Activated naive CD4-positive, alpha-beta T cell treated with anti-CD3 and anti-CD28 coated beads, Interleukin-2, amount 50 U/mL, for 24 hours (primary cell): ENCODE measurements at regions not wholly inside any gene's neighbourhood (a gene's known extent, or its start where the extent isn't known, plus 50 kb on each side); places are given as distances from the start of the nearest gene placed in this dataset.

Source experiments
- H3K27ac Mint-ChIP-seq: one replicate; pipeline ENCODE4 v1.8.0; 2021; ENCODE audit warnings: mild to moderate bottlenecking, mixed read lengths
- H3K27me3 Mint-ChIP-seq: one replicate; pipeline ENCODE4 v1.8.0; 2021; ENCODE audit warnings: mixed read lengths
- H3K36me3 Mint-ChIP-seq: one replicate; pipeline ENCODE4 v1.8.0; 2021; ENCODE audit warnings: mixed read lengths
- H3K4me1 Mint-ChIP-seq: one replicate; pipeline ENCODE4 v1.8.0; 2021; ENCODE audit warnings: mixed read lengths
- H3K4me3 Mint-ChIP-seq: one replicate; pipeline ENCODE4 v1.8.0; 2021; ENCODE audit warnings: mild to moderate bottlenecking, mixed read lengths
- H3K9me3 Mint-ChIP-seq: one replicate; pipeline ENCODE4 v1.8.0; 2021; ENCODE audit warnings: mixed read lengths

- Mint-ChIP-seq H3K27me3 (no peaks in the 10 kb centered on the region), H3K9me3 (peaks cover 4% of the 10 kb centered on the region), H3K4me1 (no peaks in the 10 kb centered on the region), H3K36me3 (no peaks in the 10 kb centered on the region), H3K4me3 (no peak overlapping the region), H3K27ac (no peak overlapping the region)
These were observed 390.0 kb downstream of the GRXCR1 start for GRCh38 chr4:43282534-43282933.

GRCh38 chr4:43286137-43286536 is 393.6 kb downstream of the GRXCR1 start:
- Mint-ChIP-seq H3K36me3 (no peaks in the 10 kb centered on the region), H3K9me3 (peaks cover 4% of the 10 kb centered on the region), H3K27me3 (no peaks in the 10 kb centered on the region), H3K4me1 (no peaks in the 10 kb centered on the region), H3K4me3 (no peak overlapping the region), H3K27ac (no peak overlapping the region)

- Mint-ChIP-seq H3K27me3 (no peaks in the 10 kb centered on the region), H3K4me3 (no peak overlapping the region), H3K4me1 (no peaks in the 10 kb centered on the region), H3K36me3 (no peaks in the 10 kb centered on the region), H3K9me3 (peaks cover 3% of the 10 kb centered on the region), H3K27ac (no peak overlapping the region)
These were observed 404.5 kb downstream of the GRXCR1 start for GRCh38 chr4:43296946-43297528.

- H3K27me3 Mint-ChIP-seq, result no peaks in the 10 kb centered on the region
- no peak overlapping the region for H3K4me3 Mint-ChIP-seq
- no peak overlapping the region for H3K27ac Mint-ChIP-seq
- H3K4me1 Mint-ChIP-seq, result no peaks in the 10 kb centered on the region
- H3K9me3 Mint-ChIP-seq, result no peaks in the 10 kb centered on the region
- H3K36me3 Mint-ChIP-seq, result no peaks in the 10 kb centered on the region
These were observed 424.3 kb downstream of the GRXCR1 start for GRCh38 chr4:43316813-43317212.

GRCh38 chr4:43325220-43325967 is 432.9 kb downstream of the GRXCR1 start:
- Mint-ChIP-seq H3K36me3 (no peaks in the 10 kb centered on the region), H3K4me1 (no peaks in the 10 kb centered on the region), H3K9me3 (peaks cover 9% of the 10 kb centered on the region), H3K27me3 (no peaks in the 10 kb centered on the region), H3K27ac (no peak overlapping the region), H3K4me3 (no peak overlapping the region)

- no peaks in the 10 kb centered on the region for H3K36me3 Mint-ChIP-seq
These were observed 437.8 kb downstream of the GRXCR1 start for GRCh38 chr4:43330288-43330687.

GRCh38 chr4:43331226-43332051 is 438.9 kb downstream of the GRXCR1 start:
- no peaks in the 10 kb centered on the region for H3K36me3 Mint-ChIP-seq
- H3K27me3 Mint-ChIP-seq, result no peaks in the 10 kb centered on the region
- no peak overlapping the region for H3K4me3 Mint-ChIP-seq
- H3K9me3 Mint-ChIP-seq, result no peaks in the 10 kb centered on the region
- no peak overlapping the region for H3K27ac Mint-ChIP-seq
- no peaks in the 10 kb centered on the region for H3K4me1 Mint-ChIP-seq

More at GRCh38 chr4:43330288-43330687, 437.8 kb downstream of the GRXCR1 start:
- Mint-ChIP-seq H3K9me3 (no peaks in the 10 kb centered on the region), H3K4me1 (no peaks in the 10 kb centered on the region), H3K27me3 (no peaks in the 10 kb centered on the region), H3K4me3 (no peak overlapping the region), H3K27ac (no peak overlapping the region)

- Mint-ChIP-seq H3K27ac (no peak overlapping the region), H3K9me3 (no peaks in the 10 kb centered on the region), H3K4me3 (no peak overlapping the region), H3K36me3 (no peaks in the 10 kb centered on the region), H3K4me1 (no peaks in the 10 kb centered on the region), H3K27me3 (no peaks in the 10 kb centered on the region)
These were observed 439.5 kb downstream of the GRXCR1 start for GRCh38 chr4:43332052-43332425.

- Mint-ChIP-seq H3K4me3 (no peak overlapping the region), H3K36me3 (no peaks in the 10 kb centered on the region), H3K27ac (no peak overlapping the region), H3K27me3 (no peaks in the 10 kb centered on the region), H3K9me3 (peaks cover 9% of the 10 kb centered on the region), H3K4me1 (no peaks in the 10 kb centered on the region)
These were observed 445.2 kb downstream of the GRXCR1 start for GRCh38 chr4:43337707-43338106.

- no peaks in the 10 kb centered on the region for H3K27me3 Mint-ChIP-seq
- no peak overlapping the region for H3K27ac Mint-ChIP-seq
- H3K36me3 Mint-ChIP-seq, result no peaks in the 10 kb centered on the region
- peaks cover 9% of the 10 kb centered on the region for H3K9me3 Mint-ChIP-seq
- no peak overlapping the region for H3K4me3 Mint-ChIP-seq
- no peaks in the 10 kb centered on the region for H3K4me1 Mint-ChIP-seq
These were observed 446.9 kb downstream of the GRXCR1 start for GRCh38 chr4:43339435-43339834.

GRCh38 chr4:43341741-43342140 is 449.2 kb downstream of the GRXCR1 start:
- no peak overlapping the region for H3K27ac Mint-ChIP-seq
- H3K36me3 Mint-ChIP-seq, result no peaks in the 10 kb centered on the region
- H3K27me3 Mint-ChIP-seq, result no peaks in the 10 kb centered on the region
- H3K4me3 Mint-ChIP-seq, result no peak overlapping the region
- peaks cover 9% of the 10 kb centered on the region for H3K9me3 Mint-ChIP-seq
- H3K4me1 Mint-ChIP-seq, result no peaks in the 10 kb centered on the region

GRCh38 chr4:43343298-43343697 is 450.8 kb downstream of the GRXCR1 start:
- no peaks in the 10 kb centered on the region for H3K36me3 Mint-ChIP-seq
- no peaks in the 10 kb centered on the region for H3K27me3 Mint-ChIP-seq
- no peak overlapping the region for H3K27ac Mint-ChIP-seq
- no peaks in the 10 kb centered on the region for H3K4me1 Mint-ChIP-seq
- H3K4me3 Mint-ChIP-seq, result no peak overlapping the region
- peaks cover 9% of the 10 kb centered on the region for H3K9me3 Mint-ChIP-seq

- H3K36me3 Mint-ChIP-seq, result no peaks in the 10 kb centered on the region
- no peak overlapping the region for H3K4me3 Mint-ChIP-seq
- peaks cover 5% of the 10 kb centered on the region for H3K9me3 Mint-ChIP-seq
- no peaks in the 10 kb centered on the region for H3K4me1 Mint-ChIP-seq
- H3K27ac Mint-ChIP-seq, result no peak overlapping the region
- H3K27me3 Mint-ChIP-seq, result no peaks in the 10 kb centered on the region
These were observed 452.9 kb downstream of the GRXCR1 start for GRCh38 chr4:43345323-43345925.

- no peaks in the 10 kb centered on the region for H3K4me1 Mint-ChIP-seq
- H3K4me3 Mint-ChIP-seq, result no peak overlapping the region
- no peak overlapping the region for H3K27ac Mint-ChIP-seq
- no peaks in the 10 kb centered on the region for H3K27me3 Mint-ChIP-seq
- no peaks in the 10 kb centered on the region for H3K36me3 Mint-ChIP-seq
- H3K9me3 Mint-ChIP-seq, result peaks cover 5% of the 10 kb centered on the region
These were observed 456.1 kb downstream of the GRXCR1 start for GRCh38 chr4:43348591-43348990.

- no peak overlapping the region for H3K4me3 Mint-ChIP-seq
- H3K36me3 Mint-ChIP-seq, result no peaks in the 10 kb centered on the region
- peaks cover 5% of the 10 kb centered on the region for H3K9me3 Mint-ChIP-seq
- no peaks in the 10 kb centered on the region for H3K4me1 Mint-ChIP-seq
- no peaks in the 10 kb centered on the region for H3K27me3 Mint-ChIP-seq
- no peak overlapping the region for H3K27ac Mint-ChIP-seq
These were observed 459.7 kb downstream of the GRXCR1 start for GRCh38 chr4:43351970-43352806.
